ENCODE measurements at regions not wholly inside any gene's neighbourhood (a gene's known extent, or its start where the extent isn't known, plus 50 kb on each side); places are given as distances from the start of the nearest gene placed in this dataset.

DNA sequence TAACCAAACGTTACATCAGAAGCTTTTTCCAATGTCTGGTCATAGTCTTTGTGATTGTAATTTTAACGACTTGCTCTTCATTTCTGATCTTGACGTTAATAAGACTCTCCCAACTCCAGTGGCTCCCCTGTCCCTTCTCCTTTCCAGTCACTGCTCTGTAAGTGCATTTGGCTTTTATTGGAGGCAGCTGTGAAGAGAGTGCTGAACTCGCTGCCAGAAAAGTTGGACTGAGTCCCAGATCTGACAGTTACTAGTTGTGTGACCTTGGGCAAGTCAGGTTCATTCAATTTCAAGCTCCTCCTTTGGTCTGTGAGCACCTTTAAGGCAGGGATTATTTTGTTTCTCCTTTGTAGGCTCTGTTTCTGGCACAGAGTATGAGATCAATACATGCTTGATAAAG lies 109.6 kb upstream of the TSPAN2 start:
- TF ChIP-seq, protein P1, sequence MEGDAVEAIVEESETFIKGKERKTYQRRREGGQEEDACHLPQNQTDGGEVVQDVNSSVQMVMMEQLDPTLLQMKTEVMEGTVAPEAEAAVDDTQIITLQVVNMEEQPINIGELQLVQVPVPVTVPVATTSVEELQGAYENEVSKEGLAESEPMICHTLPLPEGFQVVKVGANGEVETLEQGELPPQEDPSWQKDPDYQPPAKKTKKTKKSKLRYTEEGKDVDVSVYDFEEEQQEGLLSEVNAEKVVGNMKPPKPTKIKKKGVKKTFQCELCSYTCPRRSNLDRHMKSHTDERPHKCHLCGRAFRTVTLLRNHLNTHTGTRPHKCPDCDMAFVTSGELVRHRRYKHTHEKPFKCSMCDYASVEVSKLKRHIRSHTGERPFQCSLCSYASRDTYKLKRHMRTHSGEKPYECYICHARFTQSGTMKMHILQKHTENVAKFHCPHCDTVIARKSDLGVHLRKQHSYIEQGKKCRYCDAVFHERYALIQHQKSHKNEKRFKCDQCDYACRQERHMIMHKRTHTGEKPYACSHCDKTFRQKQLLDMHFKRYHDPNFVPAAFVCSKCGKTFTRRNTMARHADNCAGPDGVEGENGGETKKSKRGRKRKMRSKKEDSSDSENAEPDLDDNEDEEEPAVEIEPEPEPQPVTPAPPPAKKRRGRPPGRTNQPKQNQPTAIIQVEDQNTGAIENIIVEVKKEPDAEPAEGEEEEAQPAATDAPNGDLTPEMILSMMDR (IDR thresholded peaks at IDR 0.05): no peak
- no peak for TF ChIP-seq POLR2A (IDR thresholded peaks at IDR 0.05)

Measured in adrenal gland (tissue), 5 donors.